ENCODE measurements at regions not wholly inside any gene's neighbourhood (a gene's known extent, or its start where the extent isn't known, plus 50 kb on each side); places are given as distances from the start of the nearest gene placed in this dataset.

- TF ChIP-seq CTCF (IDR thresholded peaks at IDR 0.05 in 8 of 11, conservative IDR thresholded peaks at IDR 0.05 in 3 of 11), result no peak
- no peak for TF ChIP-seq POLR2AphosphoS5 (IDR thresholded peaks at IDR 0.05)
These were observed 143.5 kb upstream of the MOCS1 start for GRCh38 chr6:40077736-40078135.
